IPS-20b (cell line): ENCODE measurements at regions not wholly inside any gene's neighbourhood (a gene's known extent, or its start where the extent isn't known, plus 50 kb on each side); places are given as distances from the start of the nearest gene placed in this dataset.

ENCODE experiments used
- H3K27ac ChIP-seq: one replicate; pipeline ENCODE4 v1.5.1; 2013; ENCODE audit warnings: low read length
- H3K27me3 ChIP-seq: 2 replicates; pipeline ENCODE4 v1.6.1; 2013; ENCODE audit warnings: mild to moderate bottlenecking, low read length, inconsistent platforms; ENCODE audit not compliant: insufficient read depth
- H3K36me3 ChIP-seq: 2 replicates; pipeline ENCODE4 v1.6.1; 2013; ENCODE audit warnings: low read depth, mild to moderate bottlenecking, inconsistent platforms, low read length, moderate library complexity; ENCODE audit not compliant: insufficient read depth
- H3K4me1 ChIP-seq: 2 replicates; pipeline ENCODE4 v1.6.1; 2013; ENCODE audit warnings: mild to moderate bottlenecking, control low read depth, inconsistent platforms, low read length, moderate library complexity; ENCODE audit not compliant: insufficient read depth
- H3K4me3 ChIP-seq: 2 replicates; pipeline ENCODE4 v1.5.1; 2013; ENCODE audit warnings: mild to moderate bottlenecking, low read length, inconsistent platforms
- H3K9ac ChIP-seq: 2 replicates; pipeline ENCODE4 v1.6.1; 2013; ENCODE audit warnings: low read depth, mild to moderate bottlenecking, inconsistent platforms, low read length, moderate library complexity
- H3K9me3 ChIP-seq: 2 replicates; pipeline ENCODE4 v1.6.1; 2013; ENCODE audit warnings: mild to moderate bottlenecking, low read depth, low read length, inconsistent platforms; ENCODE audit not compliant: insufficient read depth

DNA sequence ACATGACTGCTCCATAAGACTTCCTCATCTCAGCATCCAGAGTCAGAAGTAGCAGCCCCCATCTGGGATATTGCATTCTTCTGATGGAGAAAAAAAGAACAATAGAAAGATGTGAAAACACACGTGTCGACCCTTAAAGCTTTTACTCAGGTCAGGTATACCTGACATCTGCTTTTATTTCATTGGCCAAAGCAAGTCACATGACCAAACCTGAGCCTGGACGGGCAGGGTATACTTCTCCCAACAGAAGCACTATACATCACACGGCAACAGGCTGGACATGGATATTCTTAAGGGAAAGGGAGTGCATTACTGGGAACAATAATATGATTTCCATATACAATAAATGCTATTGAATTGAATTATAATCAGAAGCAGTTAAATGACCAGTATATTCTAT lies 243.3 kb downstream of the LMO4 start:
- no peaks in the 10 kb centered on the region for H3K27me3 ChIP-seq
- no peak overlapping the region for H3K9ac ChIP-seq
- H3K27ac ChIP-seq = no peak overlapping the region
- H3K4me1 ChIP-seq = no peaks in the 10 kb centered on the region
- no peak overlapping the region for H3K4me3 ChIP-seq
- H3K9me3 ChIP-seq = no peaks in the 10 kb centered on the region
- no peaks in the 10 kb centered on the region for H3K36me3 ChIP-seq

DNA sequence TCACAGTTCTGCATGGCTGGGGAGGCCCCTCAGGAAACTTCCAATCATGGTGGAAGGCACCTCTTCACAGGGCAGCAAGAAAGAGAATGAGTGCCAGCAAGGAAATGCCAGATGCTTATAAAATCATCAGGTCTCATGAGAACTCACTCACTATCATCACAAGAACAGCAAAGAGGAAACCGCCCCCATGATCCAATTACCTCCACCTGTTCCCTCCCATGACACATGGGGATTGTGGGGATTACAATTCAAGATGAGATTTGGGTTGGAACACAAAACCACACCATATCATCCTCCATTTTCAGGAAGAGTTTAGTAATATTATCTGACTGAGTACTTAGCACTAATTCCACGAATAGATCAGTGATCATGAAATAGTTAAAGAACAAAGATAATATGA lies 244.2 kb downstream of the LMO4 start:
- no peak overlapping the region for H3K4me3 ChIP-seq
- no peak overlapping the region for H3K27ac ChIP-seq
- no peaks in the 10 kb centered on the region for H3K27me3 ChIP-seq
- H3K9me3 ChIP-seq = no peaks in the 10 kb centered on the region
- H3K4me1 ChIP-seq = no peaks in the 10 kb centered on the region
- H3K36me3 ChIP-seq = no peaks in the 10 kb centered on the region
- H3K9ac ChIP-seq = no peak overlapping the region

DNA sequence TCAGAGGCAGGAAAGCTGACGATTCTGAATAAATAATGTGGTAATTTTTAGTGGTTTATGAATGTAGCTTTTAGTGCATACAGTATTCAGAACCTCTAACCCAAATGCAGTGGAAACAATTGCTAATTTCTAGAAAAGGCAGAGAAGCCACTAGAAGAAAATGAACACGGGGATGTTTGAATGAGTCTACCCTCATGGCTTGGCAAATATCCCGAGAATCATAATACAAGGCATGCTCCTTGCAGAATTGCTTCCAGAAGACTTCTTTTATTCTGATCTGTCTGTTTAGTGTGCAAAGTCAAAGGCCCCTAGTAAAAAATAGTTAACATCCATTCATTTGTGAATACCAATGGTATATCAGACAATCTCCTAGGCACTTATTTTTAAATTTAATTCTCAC lies 246.8 kb downstream of the LMO4 start:
- Histone ChIP-seq H3K27ac (no peak overlapping the region), H3K36me3 (no peaks in the 10 kb centered on the region), H3K27me3 (no peaks in the 10 kb centered on the region), H3K9me3 (no peaks in the 10 kb centered on the region), H3K4me3 (no peak overlapping the region), H3K9ac (no peak overlapping the region), H3K4me1 (no peaks in the 10 kb centered on the region)

DNA sequence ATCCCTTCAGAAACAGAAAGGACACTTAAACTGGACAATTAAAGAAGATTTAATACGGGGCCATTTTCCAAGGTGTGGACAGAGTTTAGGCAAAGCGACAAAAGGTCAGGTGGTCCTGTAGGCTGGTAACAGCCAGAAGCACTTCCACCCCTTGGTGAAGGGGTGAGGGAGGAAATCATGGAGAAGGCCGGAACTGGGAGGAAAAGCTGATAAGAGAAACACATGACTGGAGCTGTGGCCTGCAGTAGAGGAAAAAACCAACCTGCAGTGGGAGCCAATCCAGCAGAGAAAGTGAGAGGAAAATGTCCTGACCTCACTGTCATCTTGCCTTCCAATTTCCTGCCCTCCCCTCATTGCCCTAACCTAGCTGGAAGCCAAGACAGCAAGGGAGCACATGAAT lies 249.8 kb downstream of the LMO4 start:
- Histone ChIP-seq H3K27ac (no peak overlapping the region), H3K4me1 (no peaks in the 10 kb centered on the region), H3K9ac (no peak overlapping the region), H3K27me3 (no peaks in the 10 kb centered on the region), H3K9me3 (no peaks in the 10 kb centered on the region), H3K4me3 (no peak overlapping the region), H3K36me3 (no peaks in the 10 kb centered on the region)

DNA sequence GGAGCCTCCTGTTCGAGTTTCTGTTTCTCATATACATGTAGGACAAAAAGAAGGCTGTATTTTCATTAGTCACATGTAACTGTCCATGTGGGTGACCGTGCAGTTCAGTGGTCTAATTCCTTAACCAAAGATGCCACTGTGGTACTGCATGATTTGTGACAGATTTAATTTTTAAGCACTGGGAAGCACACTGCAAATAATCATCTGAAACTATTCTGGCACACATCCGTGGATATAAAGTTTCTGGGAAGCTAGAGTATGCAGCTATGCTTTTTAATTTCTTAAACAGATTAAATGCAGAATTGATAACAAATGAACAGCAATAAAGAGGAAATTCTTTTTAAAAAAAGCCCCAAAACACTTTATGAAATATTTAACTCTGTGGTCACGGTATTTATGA lies 254.8 kb downstream of the LMO4 start:
- Histone ChIP-seq H3K27me3 (no peaks in the 10 kb centered on the region), H3K9ac (no peak overlapping the region), H3K4me3 (no peak overlapping the region), H3K9me3 (no peaks in the 10 kb centered on the region), H3K4me1 (no peaks in the 10 kb centered on the region; the same call in 1 of the 2 replicates), H3K27ac (no peak overlapping the region), H3K36me3 (no peaks in the 10 kb centered on the region)

DNA sequence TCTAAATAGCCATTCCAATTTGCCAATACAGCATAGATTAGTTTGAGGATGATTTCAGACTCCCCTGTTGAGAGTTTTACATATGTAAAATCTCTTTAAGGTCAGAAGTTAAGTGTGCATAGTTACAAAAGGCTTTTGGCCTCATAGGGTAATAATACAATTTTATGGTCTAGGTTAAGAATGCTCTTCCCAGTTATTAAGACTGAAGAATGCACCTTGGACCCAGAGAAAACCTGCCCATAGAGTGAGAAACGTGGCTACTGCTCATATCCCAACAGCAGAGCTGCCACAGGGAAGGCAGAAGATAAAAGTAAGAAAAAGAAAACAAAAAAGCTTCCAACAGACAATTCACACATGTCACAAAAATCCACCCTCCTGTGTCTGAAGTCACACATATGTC lies 255.9 kb downstream of the LMO4 start:
- Histone ChIP-seq H3K4me1 (no peaks in the 10 kb centered on the region; the same call in 1 of the 2 replicates), H3K36me3 (no peaks in the 10 kb centered on the region), H3K27me3 (no peaks in the 10 kb centered on the region), H3K9me3 (no peaks in the 10 kb centered on the region), H3K9ac (no peak overlapping the region), H3K27ac (no peak overlapping the region), H3K4me3 (no peak overlapping the region)

DNA sequence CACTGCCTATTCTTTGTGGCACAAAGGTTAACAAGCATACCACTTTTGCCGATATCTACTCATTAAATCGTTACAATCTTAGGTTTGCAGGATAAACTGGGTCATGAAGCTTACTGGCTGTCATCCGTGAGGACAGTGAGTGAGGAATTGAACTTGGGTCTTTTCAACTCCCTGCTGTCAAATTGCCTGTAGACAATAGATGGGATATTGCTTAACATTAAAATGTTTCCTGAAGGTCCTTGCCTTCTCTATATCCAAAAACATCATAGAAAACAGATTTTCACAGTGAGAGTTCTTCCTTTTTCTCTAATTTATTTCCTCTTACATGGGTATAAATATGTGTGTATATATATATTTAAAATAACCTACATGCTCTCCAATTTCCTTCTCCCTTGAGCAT lies 257.8 kb downstream of the LMO4 start:
- Histone ChIP-seq H3K4me1 (no peaks in the 10 kb centered on the region; the same call in 1 of the 2 replicates), H3K27ac (no peak overlapping the region), H3K27me3 (no peaks in the 10 kb centered on the region), H3K9me3 (no peaks in the 10 kb centered on the region), H3K36me3 (no peaks in the 10 kb centered on the region), H3K9ac (no peak overlapping the region), H3K4me3 (no peak overlapping the region)

DNA sequence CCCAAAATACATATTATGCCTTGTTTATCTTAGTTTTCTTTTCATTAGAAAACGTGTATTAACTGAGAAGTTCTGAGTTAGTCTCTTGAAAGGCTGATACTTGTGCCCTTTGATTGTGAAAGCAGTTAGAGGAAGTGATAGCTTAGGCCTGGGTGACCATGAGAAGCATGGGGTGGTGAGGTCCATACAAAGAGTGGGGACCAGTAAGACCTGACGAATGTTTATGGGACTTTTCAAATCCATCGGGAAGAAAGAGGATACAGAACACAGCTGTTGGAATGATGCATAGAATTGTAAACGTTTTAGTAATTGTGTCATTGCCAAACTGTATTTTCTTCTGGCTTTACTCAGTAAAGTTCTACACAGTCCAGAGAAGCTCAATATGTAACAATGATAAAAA lies 259.8 kb downstream of the LMO4 start:
- no peaks in the 10 kb centered on the region; the same call in 1 of the 2 replicates for H3K4me1 ChIP-seq
- H3K27ac ChIP-seq = no peak overlapping the region
- no peaks in the 10 kb centered on the region for H3K36me3 ChIP-seq
- no peaks in the 10 kb centered on the region for H3K9me3 ChIP-seq
- H3K9ac ChIP-seq = no peak overlapping the region
- no peak overlapping the region for H3K4me3 ChIP-seq
- no peaks in the 10 kb centered on the region for H3K27me3 ChIP-seq

DNA sequence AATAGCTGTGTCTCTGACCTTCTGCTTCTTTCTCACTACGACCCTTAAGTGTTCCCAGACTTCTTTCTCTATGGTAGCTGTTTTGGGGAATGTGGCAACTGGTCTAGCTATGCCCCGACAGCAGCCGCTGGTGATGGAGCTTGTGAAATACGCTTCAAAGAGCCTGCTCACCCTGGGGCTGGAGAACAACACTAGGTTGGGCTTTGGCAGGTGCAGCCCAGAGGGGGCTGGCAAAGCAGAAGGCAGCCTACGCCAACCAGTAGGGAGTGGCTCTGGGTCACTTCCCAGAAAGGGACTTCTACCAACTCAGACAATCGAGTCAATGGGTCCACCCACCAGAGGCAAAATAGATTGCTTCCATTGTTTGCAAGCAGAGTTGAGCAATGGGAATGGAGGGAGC lies 262.8 kb downstream of the LMO4 start:
- H3K4me3 ChIP-seq = no peak overlapping the region
- no peaks in the 10 kb centered on the region for H3K36me3 ChIP-seq
- H3K9me3 ChIP-seq = no peaks in the 10 kb centered on the region
- no peaks in the 10 kb centered on the region for H3K27me3 ChIP-seq
- no peak overlapping the region for H3K9ac ChIP-seq
- H3K4me1 ChIP-seq = no peaks in the 10 kb centered on the region
- H3K27ac ChIP-seq = no peak overlapping the region

DNA sequence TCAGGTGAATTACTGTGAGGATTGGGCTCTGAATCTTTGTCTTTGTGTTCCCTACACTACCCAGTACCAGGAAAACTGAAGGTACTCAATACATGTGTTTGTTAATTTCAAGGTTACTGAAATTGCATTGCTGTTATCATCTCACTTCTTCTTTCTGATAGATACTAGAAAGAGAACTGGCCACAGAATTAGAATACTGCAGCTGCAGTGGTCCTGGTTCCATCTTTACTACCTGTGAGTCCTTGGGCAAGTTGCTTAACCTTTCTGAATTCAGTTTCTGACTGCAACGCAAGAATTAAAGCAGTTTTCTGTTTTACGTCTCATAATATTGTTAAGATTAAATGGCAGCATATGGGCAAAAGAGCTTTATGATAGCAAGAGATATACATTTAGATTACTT lies 263.5 kb downstream of the LMO4 start:
- H3K36me3 ChIP-seq = no peaks in the 10 kb centered on the region

DNA sequence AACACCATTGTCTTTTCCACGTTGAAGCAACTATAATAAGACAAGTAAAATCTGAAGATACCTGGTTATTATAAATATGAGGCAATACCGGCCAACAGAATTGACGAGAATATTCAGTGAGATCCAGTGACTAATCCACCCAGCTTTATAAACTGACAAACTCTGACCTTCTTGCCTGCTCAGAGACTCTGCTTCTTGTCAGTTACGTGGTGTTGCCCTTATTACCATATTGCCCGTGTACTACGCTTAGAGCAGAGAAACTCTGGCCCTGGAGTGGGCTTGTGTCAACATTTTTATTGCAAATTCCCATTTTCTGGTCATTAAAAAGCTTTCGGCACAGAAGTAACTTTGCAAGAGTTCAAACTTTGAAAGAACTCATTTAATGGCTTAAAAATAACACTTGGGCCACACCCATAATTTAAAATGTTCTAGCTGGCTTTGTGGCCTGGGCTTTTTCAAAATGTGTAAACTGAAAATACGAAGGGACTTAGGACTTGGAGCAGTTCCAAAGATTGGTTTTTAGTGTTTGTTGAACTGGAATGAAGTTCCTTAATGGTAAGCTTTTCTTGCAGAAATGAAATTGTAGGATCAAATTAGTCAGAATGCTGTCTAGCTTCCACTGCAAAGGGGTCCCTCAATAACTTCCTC lies 266.2 kb downstream of the LMO4 start:
- no peaks in the 10 kb centered on the region for H3K27me3 ChIP-seq
- no peak overlapping the region for H3K9ac ChIP-seq
- no peak overlapping the region for H3K27ac ChIP-seq
- no peaks in the 10 kb centered on the region; the same call in 1 of the 2 replicates for H3K4me1 ChIP-seq
- no peak overlapping the region for H3K4me3 ChIP-seq
- no peaks in the 10 kb centered on the region for H3K9me3 ChIP-seq
- no peaks in the 10 kb centered on the region for H3K36me3 ChIP-seq

More for the DNA sequence above, 263.5 kb downstream of the LMO4 start:
- Histone ChIP-seq H3K4me3 (no peak overlapping the region), H3K4me1 (no peaks in the 10 kb centered on the region), H3K9me3 (no peaks in the 10 kb centered on the region), H3K27ac (no peak overlapping the region), H3K27me3 (no peaks in the 10 kb centered on the region), H3K9ac (no peak overlapping the region)

DNA sequence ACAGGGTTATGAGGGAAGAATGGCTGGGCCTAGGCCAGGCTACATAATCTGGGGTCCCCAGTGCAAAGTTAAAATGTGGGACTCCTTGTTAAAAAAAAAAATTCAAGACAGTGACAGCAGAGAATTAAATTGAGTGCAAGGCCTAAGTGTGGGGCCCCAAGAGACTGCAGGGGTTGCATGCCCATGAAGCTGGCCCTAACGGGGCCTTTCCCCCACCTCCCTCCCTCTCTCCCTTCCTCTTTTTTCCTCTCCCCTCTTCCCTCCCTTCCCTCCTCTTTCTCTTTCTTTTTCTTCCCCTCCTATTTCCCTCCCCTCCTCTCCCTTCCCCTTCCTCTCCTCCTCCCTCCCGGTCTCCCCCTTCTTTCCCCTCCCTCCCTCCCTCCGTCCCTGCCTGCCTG lies 266.7 kb downstream of the LMO4 start:
- Histone ChIP-seq H3K27ac (no peak overlapping the region), H3K4me3 (no peak overlapping the region), H3K27me3 (no peaks in the 10 kb centered on the region), H3K9me3 (no peaks in the 10 kb centered on the region), H3K9ac (no peak overlapping the region), H3K36me3 (no peaks in the 10 kb centered on the region), H3K4me1 (no peaks in the 10 kb centered on the region; the same call in 1 of the 2 replicates)
